K562 (cell line): ENCODE measurements at regions not wholly inside any gene's neighbourhood (a gene's known extent, or its start where the extent isn't known, plus 50 kb on each side); places are given as distances from the start of the nearest gene placed in this dataset.

Experiments
- ATAC-seq: fragments of 200-7000 bp; cut with Tn5 transposase; 3 replicates; pipeline ENCODE4 v1.9.1; 2020; ENCODE audit warnings: moderate library complexity
- BruUV-seq: library from RNA; stranded (reverse); fragments of 400-500 nt; replicated peaks from 2 replicates; lab custom pipeline; 2021; lab: Mats Ljungman, UMichigan
- CTCF ChIA-PET: fragments of 300-600 bp; formaldehyde crosslinking; extraction: SDS; loops from one replicate; lab custom pipeline; 2021; ENCODE audit warnings: low intra/inter-chr PET ratio; lab: Yijun Ruan, JAX
- POLR2A ChIA-PET: fragments of 300-600, 350-650 bp; sonication (Branson Sonifier 250); formaldehyde crosslinking; extraction: SDS; loops from one replicate; lab custom pipeline; 2021; ENCODE audit warnings: antibody characterized with exemption, inconsistent platforms; lab: Yijun Ruan, JAX
- DNase-seq, 4 experiments: peaks; one replicate each; pipeline versions ENCODE4 v3.0.0 to v3.0.0-alpha.2; 2011 to 2018; ENCODE audit warnings: low spot score in 3 of 4, mixed read lengths in 3 of 4; ENCODE audit errors: extremely low read depth in 1 of 4
- FAIRE-seq: peaks from 2 replicates; lab custom pipeline; 2011; peaks lifted over from hg19 to GRCh38; lab: Jason Lieb, UNC
- H2AFZ ChIP-seq: 2 replicates; pipeline ENCODE4 v1.6.0; 2011; ENCODE audit warnings: low read depth, low read length, control low read depth, inconsistent platforms
- H3K27ac ChIP-seq: fragments of 200-600 bp; 3 replicates; pipeline ENCODE4 v1.8.0; 2011; ENCODE audit warnings: low read depth, mild to moderate bottlenecking, control low read depth, inconsistent platforms, low read length, moderate library complexity, mixed read lengths; ENCODE audit errors: extremely low read depth
- H3K27me3 ChIP-seq, 2 experiments: fragments of 300-600 bp in 1 of 2; 2 replicates in 1 of 2; 3 replicates in 1 of 2; pipeline versions ENCODE4 v1.6.0 to v1.8.0; 2011; ENCODE audit warnings: inconsistent platforms in 2 of 2, low read length in 2 of 2, mild to moderate bottlenecking in 1 of 2, mixed read lengths in 1 of 2, moderate library complexity in 1 of 2; ENCODE audit not compliant: control insufficient read depth in 2 of 2, insufficient read depth in 2 of 2
- H3K36me3 ChIP-seq: fragments of 300-600 bp; 3 replicates; pipeline ENCODE4 v1.8.0; 2011; ENCODE audit warnings: mild to moderate bottlenecking, low read length, inconsistent platforms; ENCODE audit not compliant: control insufficient read depth, insufficient read depth
- H3K4me1 ChIP-seq, 2 experiments: fragments of 200-600 bp in 1 of 2; replicated peaks in 1 of 2; 2 replicates in 1 of 2; 3 replicates in 1 of 2; pipeline versions ENCODE4 v1.5.1 to v1.8.0; 2011; ENCODE audit warnings: inconsistent platforms in 2 of 2, low read length in 2 of 2, mild to moderate bottlenecking in 1 of 2, mixed read lengths in 1 of 2, moderate library complexity in 1 of 2; ENCODE audit not compliant: control insufficient read depth in 2 of 2, insufficient read depth in 2 of 2
- H3K4me2 ChIP-seq: 2 replicates; pipeline ENCODE4 v1.6.1; 2011; ENCODE audit warnings: low read length, control low read depth, inconsistent platforms, mixed read lengths; ENCODE audit not compliant: insufficient read depth
- H3K4me3 ChIP-seq: fragments of 200-600 bp; sonication (generic), shearing (Covaris generic); 2 replicates; pipeline ENCODE4 v1.5.1; 2016; ENCODE audit warnings: control low read depth, inconsistent platforms
- H3K79me2 ChIP-seq: fragments of 200-600 bp; 3 replicates; pipeline ENCODE4 v1.8.0; 2011; ENCODE audit warnings: low read length, inconsistent platforms; ENCODE audit not compliant: control insufficient read depth, insufficient read depth
- H3K9ac ChIP-seq, 2 experiments: 2 replicates each; pipeline versions ENCODE4 v1.6.0 to v1.6.1; 2011; ENCODE audit warnings: low read depth in 2 of 2, low read length in 2 of 2, control low read depth in 1 of 2, inconsistent platforms in 1 of 2, mild to moderate bottlenecking in 1 of 2, mixed read lengths in 1 of 2; ENCODE audit not compliant: insufficient read depth in 1 of 2
- H3K9me1 ChIP-seq: one replicate; pipeline ENCODE4 v1.6.0; 2011; ENCODE audit warnings: inconsistent platforms, mild to moderate bottlenecking, low read length, moderate library complexity; ENCODE audit not compliant: control insufficient read depth, insufficient read depth
- H3K9me3 ChIP-seq: replicated peaks from 2 replicates; pipeline ENCODE4 v1.5.1; 2011; ENCODE audit warnings: low read depth, low read length, inconsistent platforms; ENCODE audit not compliant: control insufficient read depth, insufficient read depth
- H4K20me1 ChIP-seq: replicated peaks from 2 replicates; pipeline ENCODE4 v1.6.1; 2011; ENCODE audit warnings: low read length, inconsistent platforms, mixed read lengths; ENCODE audit not compliant: control insufficient read depth, insufficient read depth
- ATF3 ChIP-seq, 2 experiments: fragments of 450-650 bp in 1 of 2; sonication (generic) in 1 of 2; formaldehyde crosslinking in 1 of 2; IDR thresholded peaks in 1 of 2; conservative IDR thresholded peaks in 1 of 2; 2 replicates each; pipeline versions ENCODE4 v1.6.1 to v1.8.1; 2016 to 2023; ENCODE audit warnings: mild to moderate bottlenecking in 2 of 2, moderate library complexity in 2 of 2, inconsistent platforms in 1 of 2, missing genetic modification reagents in 1 of 2
- HDAC3 ChIP-seq: fragments of 450-650 bp; IDR thresholded peaks from 2 replicates; pipeline ENCODE4 v1.6.1; 2018; ENCODE audit warnings: borderline replicate concordance, mild to moderate bottlenecking, moderate library complexity; ENCODE audit not compliant: partially characterized antibody
- HINFP ChIP-seq: fragments of 450-650 bp; conservative IDR thresholded peaks from 2 replicates; pipeline ENCODE4 v1.6.1; 2016; ENCODE audit warnings: missing genetic modification characterization, low read depth, mild to moderate bottlenecking, control low read depth, missing compliant biosample characterization
- HNRNPUL1 ChIP-seq: fragments of 200-400 bp; formaldehyde crosslinking; IDR thresholded peaks from 2 replicates; pipeline ENCODE4 v1.6.1; 2017; ENCODE audit warnings: low read length
- JUN ChIP-seq, 2 experiments: sonication (generic) in 1 of 2; formaldehyde crosslinking in 1 of 2; IDR thresholded peaks; 2 replicates each; pipeline versions ENCODE4 v1.6.1 to v1.8.0; 2012 to 2022; ENCODE audit warnings: borderline replicate concordance in 2 of 2, mild to moderate bottlenecking in 2 of 2, improper control_type of control experiment in 1 of 2, low read depth in 1 of 2, low read length in 1 of 2, missing genetic modification reagents in 1 of 2
- NR4A1 ChIP-seq, 2 experiments: fragments of 250-450 bp in 1 of 2; fragments of 450-650 bp in 1 of 2; sonication (Bioruptor Pico) in 1 of 2; IDR thresholded peaks; 2 replicates each; pipeline versions ENCODE4 v1.4.0 to v1.6.1; 2016 to 2020; ENCODE audit warnings: mild to moderate bottlenecking in 2 of 2, missing compliant biosample characterization in 1 of 2, missing genetic modification characterization in 1 of 2, moderate library complexity in 1 of 2
- PATZ1 ChIP-seq: fragments of 250-450 bp; sonication (Bioruptor Pico); IDR thresholded peaks from 2 replicates; pipeline ENCODE4 v1.5.0; 2020; ENCODE audit warnings: mild to moderate bottlenecking, borderline replicate concordance
- RAD21 ChIP-seq, 2 experiments: fragments of 250-450 bp in 1 of 2; fragments of 450-650 bp in 1 of 2; sonication (Bioruptor Pico) in 1 of 2; formaldehyde crosslinking in 1 of 2; IDR thresholded peaks in 1 of 2; conservative IDR thresholded peaks in 1 of 2; 2 replicates each; pipeline versions ENCODE4 v1.4.0 to v1.8.0; 2020 to 2022; ENCODE audit warnings: mild to moderate bottlenecking in 2 of 2, moderate library complexity in 1 of 2
- RNF2 ChIP-seq: sonication (generic); IDR thresholded peaks from 2 replicates; pipeline ENCODE4 v1.6.1; 2016
- SMAD2 ChIP-seq: fragments of 150-350 bp; IDR thresholded peaks from 2 replicates; pipeline ENCODE4 v1.6.1; 2014; ENCODE audit warnings: low read depth, mild to moderate bottlenecking, low read length
- TAL1 ChIP-seq: fragments of 450-650 bp; IDR thresholded peaks from 2 replicates; pipeline ENCODE4 v1.6.1; 2016; ENCODE audit warnings: mild to moderate bottlenecking
- TCF3 ChIP-seq: sonication (generic); formaldehyde crosslinking; IDR thresholded peaks from 2 replicates; pipeline ENCODE4 v1.4.0; 2020; ENCODE audit warnings: mild to moderate bottlenecking, missing genetic modification reagents
- ZNF316 ChIP-seq: fragments of 450-650 bp; IDR thresholded peaks from 2 replicates; pipeline ENCODE4 v1.6.1; 2016
- ZNF347 ChIP-seq: fragments of 450-650 bp; formaldehyde crosslinking; IDR thresholded peaks from 2 replicates; pipeline ENCODE4 v1.4.0; 2020; ENCODE audit warnings: low read depth, mild to moderate bottlenecking, moderate library complexity
- WGBS: fragments of 100-300 bp; shearing (Covaris generic); methylation state at CpG from one replicate; pipeline ENCODE4 v1.1.6; 2016; ENCODE audit warnings: low coverage, mixed read lengths; ENCODE audit not compliant: insufficient coverage; ENCODE audit errors: missing lambda C conversion rate; 5-methylcytosine and 5-hydroxymethylcytosine counted together
- in situ Hi-C: fragments of 300-500 bp; cut with MboI; formaldehyde crosslinking; loops from 4 replicates; pipeline ENCODE4 v1.15.0; 2018; ENCODE audit warnings: inconsistent platforms, mixed read lengths
- intact Hi-C: fragments of 100-400 bp; cut with micrococcal nuclease; formaldehyde crosslinking; loops from 2 replicates; pipeline ENCODE4 v1.14.2; 2022
- TF ChIP-seq, protein P1 (sequence below): sonication (generic); formaldehyde crosslinking; IDR thresholded peaks from 2 replicates; pipeline ENCODE4 v1.8.1; 2023; ENCODE audit warnings: mild to moderate bottlenecking, missing genetic modification reagents

GRCh38 chr9:89890326-89890980, 285.6 kb downstream of the GADD45G start:
- no TSS peak for BruUV-seq
- no peak overlapping the region for H3K4me2 ChIP-seq
- no peak overlapping the region for H2AFZ ChIP-seq
- H3K27ac ChIP-seq, result no peak overlapping the region
- H3K9me3 ChIP-seq, result no peaks in the 10 kb centered on the region
- H3K36me3 ChIP-seq, result no peaks in the 10 kb centered on the region
- no peaks in the 10 kb centered on the region for H4K20me1 ChIP-seq
- no peaks in the 10 kb centered on the region for H3K4me1 ChIP-seq
- ChIA-PET CTCF (no interaction called here), POLR2A (no interaction called here)
- no peaks in the 10 kb centered on the region for H3K9me1 ChIP-seq
- no peak overlapping the region for H3K4me3 ChIP-seq
- no peaks in the 10 kb centered on the region; a peak in 1 of 5 replicates for H3K27me3 ChIP-seq
- FAIRE-seq (no peak), ATAC-seq (no peak), DNase-seq (no peak)
- 0% methylated on average over 12 of the region's 14 CpGs for WGBS
- in situ Hi-C loops, result no loop called here
- no peaks in the 10 kb centered on the region for H3K79me2 ChIP-seq
- intact Hi-C loops, result no loop called here
- H3K9ac ChIP-seq, result no peak overlapping the region
- TF ChIP-seq RNF2, result no peak
- TF ChIP-seq HDAC3, result no peak
- no peak for TF ChIP-seq JUN (IDR thresholded peaks at IDR 0.05; ENCODE audit: borderline replicate concordance, low read depth, low read length)
- TF ChIP-seq JUN (CRISPR knock-in tag; IDR thresholded peaks at IDR 0.05; ENCODE audit: borderline replicate concordance), result no peak
- no peak for TF ChIP-seq NR4A1 (CRISPR knock-in tag; IDR thresholded peaks at IDR 0.05)
- no peak for TF ChIP-seq NR4A1 (tag; IDR thresholded peaks at IDR 0.05)
- TF ChIP-seq ATF3 (IDR thresholded peaks at IDR 0.05), result no peak
- TF ChIP-seq ATF3 (CRISPR knock-in tag; conservative IDR thresholded peaks at IDR 0.05), result no peak
- no peak for TF ChIP-seq ZNF316
- no peak for TF ChIP-seq PATZ1
- TF ChIP-seq TAL1, result no peak
- TF ChIP-seq HNRNPUL1, result no peak
- TF ChIP-seq RAD21 (CRISPR knock-in tag; conservative IDR thresholded peaks at IDR 0.05 in 1 of 2, IDR thresholded peaks at IDR 0.05 in 1 of 2), result no peak
- TF ChIP-seq ZNF347, result no peak
- no peak for TF ChIP-seq SMAD2
- TF ChIP-seq TCF3 (CRISPR knock-in tag), result no peak
- TF ChIP-seq HINFP (tag), result no peak
- TF ChIP-seq, protein P1, sequence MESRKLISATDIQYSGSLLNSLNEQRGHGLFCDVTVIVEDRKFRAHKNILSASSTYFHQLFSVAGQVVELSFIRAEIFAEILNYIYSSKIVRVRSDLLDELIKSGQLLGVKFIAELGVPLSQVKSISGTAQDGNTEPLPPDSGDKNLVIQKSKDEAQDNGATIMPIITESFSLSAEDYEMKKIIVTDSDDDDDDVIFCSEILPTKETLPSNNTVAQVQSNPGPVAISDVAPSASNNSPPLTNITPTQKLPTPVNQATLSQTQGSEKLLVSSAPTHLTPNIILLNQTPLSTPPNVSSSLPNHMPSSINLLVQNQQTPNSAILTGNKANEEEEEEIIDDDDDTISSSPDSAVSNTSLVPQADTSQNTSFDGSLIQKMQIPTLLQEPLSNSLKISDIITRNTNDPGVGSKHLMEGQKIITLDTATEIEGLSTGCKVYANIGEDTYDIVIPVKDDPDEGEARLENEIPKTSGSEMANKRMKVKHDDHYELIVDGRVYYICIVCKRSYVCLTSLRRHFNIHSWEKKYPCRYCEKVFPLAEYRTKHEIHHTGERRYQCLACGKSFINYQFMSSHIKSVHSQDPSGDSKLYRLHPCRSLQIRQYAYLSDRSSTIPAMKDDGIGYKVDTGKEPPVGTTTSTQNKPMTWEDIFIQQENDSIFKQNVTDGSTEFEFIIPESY, result no peak
